ENCODE measurements at regions not wholly inside any gene's neighbourhood (a gene's known extent, or its start where the extent isn't known, plus 50 kb on each side); places are given as distances from the start of the nearest gene placed in this dataset.
A peak's percentile ranks its signal among the peaks of the same experiment; 100 is the strongest.

GRCh38 chr9:107158321-107158720 is 124.8 kb upstream of the RAD23B start:
- intact Hi-C loops (cut with DNase I), result no loop called here
- Histone ChIP-seq H3K4me1 (no peaks in the 10 kb centered on the region), H3K36me3 (ENCODE audit: insufficient read depth in 1 of 2, low read depth in 1 of 2) (no peaks in the 10 kb centered on the region), H3K4me3 (no peak overlapping the region), H3K9me3 (no peaks in the 10 kb centered on the region), H3K27ac (no peak overlapping the region), H3K27me3 (ENCODE audit: insufficient read depth in 3 of 3, low read length in 2 of 3) (no peaks in the 10 kb centered on the region)
- 8 to 34% (median 25%) methylated on average over 2 of the region's 2 CpGs for WGBS, 3 donors
- peak; percentile 33 for TF ChIP-seq CTCF (IDR thresholded peaks at IDR 0.05)
- DNase-seq (no peak), ATAC-seq (peak in 3 of 4 donors; percentile 75 to 80 (median 79))

GRCh38 chr9:107161338-107161737 is 121.7 kb upstream of the RAD23B start:
- intact Hi-C loops (cut with DNase I), result no loop called here
- ATAC-seq, result no peak
- H3K27me3 ChIP-seq (ENCODE audit: insufficient read depth in 3 of 3, low read length in 2 of 3), result no peaks in the 10 kb centered on the region
- DNase-seq, result no peak
- H3K36me3 ChIP-seq (ENCODE audit: insufficient read depth in 1 of 2, low read depth in 1 of 2), result no peaks in the 10 kb centered on the region
- no peak overlapping the region for H3K27ac ChIP-seq
- WGBS, 3 donors, result 38 to 76% (median 48%) methylated on average over 2 of the region's 2 CpGs
- H3K4me1 ChIP-seq, result no peaks in the 10 kb centered on the region
- H3K4me3 ChIP-seq, result no peak overlapping the region
- H3K9me3 ChIP-seq, result no peaks in the 10 kb centered on the region
- TF ChIP-seq CTCF (IDR thresholded peaks at IDR 0.05), result no peak

- DNase-seq (no peak), ATAC-seq (no peak)
- no peak overlapping the region for H3K27ac ChIP-seq
- H3K4me3 ChIP-seq, result no peak overlapping the region
- no peaks in the 10 kb centered on the region for H3K36me3 ChIP-seq (ENCODE audit: insufficient read depth in 1 of 2, low read depth in 1 of 2)
- no peaks in the 10 kb centered on the region for H3K9me3 ChIP-seq
- H3K27me3 ChIP-seq (ENCODE audit: insufficient read depth in 3 of 3, low read length in 2 of 3), result no peaks in the 10 kb centered on the region
- 96 to 100% (median 96%) methylated on average over 1 of the region's 1 CpG for WGBS, 3 donors
- TF ChIP-seq CTCF (IDR thresholded peaks at IDR 0.05), result no peak
- no peaks in the 10 kb centered on the region for H3K4me1 ChIP-seq
- intact Hi-C loops (cut with DNase I), result no loop called here
Observed at GRCh38 chr9:107163370-107163769, 119.7 kb upstream of the RAD23B start.

- H3K27ac ChIP-seq, result no peak overlapping the region
- ATAC-seq (no peak), DNase-seq (no peak)
- H3K9me3 ChIP-seq, result no peaks in the 10 kb centered on the region
- intact Hi-C loops (cut with DNase I), result loop anchor here (5.0 to 10.0 kb wide), 2 partner anchors 32 to 305 kb away; partner anchors contain the start of gene ZNF462 (in 2 of the 2)
- no peak for TF ChIP-seq CTCF (IDR thresholded peaks at IDR 0.05)
- H3K27me3 ChIP-seq (ENCODE audit: insufficient read depth in 3 of 3, low read length in 2 of 3), result no peaks in the 10 kb centered on the region
- WGBS, 3 donors, result 70 to 81% (median 75%) methylated on average over 5 of the region's 5 CpGs
- H3K4me1 ChIP-seq, result peaks cover 21% of the 10 kb centered on the region
- no peak overlapping the region for H3K4me3 ChIP-seq
- H3K36me3 ChIP-seq (ENCODE audit: insufficient read depth in 1 of 2, low read depth in 1 of 2), result no peaks in the 10 kb centered on the region
Observed at GRCh38 chr9:107169796-107170195, 113.3 kb upstream of the RAD23B start.

- H3K9me3 ChIP-seq, result no peaks in the 10 kb centered on the region
- no peaks in the 10 kb centered on the region for H3K27me3 ChIP-seq (ENCODE audit: insufficient read depth in 3 of 3, low read length in 2 of 3)
- H3K4me3 ChIP-seq, result no peak overlapping the region
- no peak for TF ChIP-seq CTCF (IDR thresholded peaks at IDR 0.05)
- no peak for ATAC-seq
- H3K36me3 ChIP-seq (ENCODE audit: insufficient read depth in 1 of 2, low read depth in 1 of 2), result no peaks in the 10 kb centered on the region
- no peak overlapping the region for H3K27ac ChIP-seq
- intact Hi-C loops (cut with DNase I), result loop anchor here (5.0 to 10.0 kb wide), 2 partner anchors 34 to 306 kb away; partner anchors contain the start of gene ZNF462 (in 2 of the 2)
- no peak for DNase-seq
- H3K4me1 ChIP-seq, result peaks cover 31% of the 10 kb centered on the region
- 36 to 46% (median 38%) methylated on average over 5 of the region's 5 CpGs for WGBS, 3 donors
Observed at GRCh38 chr9:107170801-107171200, 112.3 kb upstream of the RAD23B start.
